Neural progenitor cell (in vitro differentiated cells): ENCODE measurements at regions not wholly inside any gene's neighbourhood (a gene's known extent, or its start where the extent isn't known, plus 50 kb on each side); places are given as distances from the start of the nearest gene placed in this dataset.

Experiments used
- CTCF ChIP-seq: fragments of 200-600 bp; sonication (generic); IDR thresholded peaks from 2 replicates; pipeline ENCODE4 v1.5.1; 2017; ENCODE audit warnings: antibody characterized with exemption, mild to moderate bottlenecking
- EZH2 ChIP-seq: fragments of 200-600 bp; sonication (generic); IDR thresholded peaks from 2 replicates; pipeline ENCODE4 v1.6.1; 2017; ENCODE audit warnings: antibody characterized with exemption, mild to moderate bottlenecking, moderate library complexity
- EZH2phosphoT487 ChIP-seq: fragments of 200-600 bp; sonication (generic); IDR thresholded peaks from 2 replicates; pipeline ENCODE4 v1.6.1; 2017; ENCODE audit warnings: antibody characterized with exemption

DNA sequence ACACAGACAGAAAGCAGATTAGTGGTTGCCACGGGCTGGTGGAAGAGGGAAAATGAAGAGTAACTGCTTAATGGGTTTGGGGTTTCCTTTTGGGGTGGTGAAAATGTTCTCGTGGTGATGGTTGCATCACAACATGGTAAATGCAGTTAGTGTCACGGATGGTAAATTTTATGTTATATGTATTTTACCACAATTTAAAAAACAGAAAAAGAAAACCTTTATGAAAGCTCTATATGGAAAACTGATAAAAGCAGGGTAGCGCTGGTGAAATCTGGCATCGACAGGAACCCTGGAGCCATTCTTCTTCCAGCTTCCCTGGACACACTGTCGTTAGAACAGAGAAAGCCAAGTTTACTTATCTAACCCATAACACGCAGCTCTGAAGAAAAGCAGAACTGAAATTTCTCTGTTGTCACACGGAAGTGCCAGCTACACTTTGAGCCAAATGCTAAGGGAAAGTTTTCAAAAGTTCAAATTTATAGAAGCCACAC, 287.7 kb upstream of the NR2F2 start:
- TF ChIP-seq CTCF (no peak), EZH2phosphoT487 (no peak), EZH2 (no peak)
